Testis (tissue), 2 donors: ENCODE measurements at regions not wholly inside any gene's neighbourhood (a gene's known extent, or its start where the extent isn't known, plus 50 kb on each side); places are given as distances from the start of the nearest gene placed in this dataset.

ENCODE experiments used
- DNase-seq: peaks from one replicate; pipeline ENCODE4 v3.0.0-alpha.2; 2019
- H3K27ac ChIP-seq, 2 donors: fragments of 200-600 bp; sonication (generic); one replicate each; pipeline ENCODE4 v1.5.1; 2019
- H3K27me3 ChIP-seq: fragments of 200-600 bp; sonication (generic); one replicate; pipeline ENCODE4 v1.5.1; 2019
- H3K36me3 ChIP-seq: fragments of 200-600 bp; sonication (generic); one replicate; pipeline ENCODE4 v1.5.1; 2017; ENCODE audit warnings: low read depth; ENCODE audit errors: missing control alignments
- H3K4me1 ChIP-seq: fragments of 200-600 bp; sonication (generic); one replicate; pipeline ENCODE4 v1.5.1; 2019
- H3K4me3 ChIP-seq, 2 donors: fragments of 200-600 bp; sonication (generic); one replicate each; pipeline ENCODE4 v1.5.1; 2017 to 2019
- H3K9me3 ChIP-seq: fragments of 200-600 bp; sonication (generic); one replicate; pipeline ENCODE4 v1.5.1; 2017
- POLR2A ChIP-seq: fragments of 450-650 bp; IDR thresholded peaks from one replicate; pipeline ENCODE4 v1.6.1; 2017; ENCODE audit warnings: antibody characterized with exemption, mild to moderate bottlenecking, moderate library complexity
- WGBS, 2 donors: methylation state at CpG; one replicate each; pipeline ENCODE4 v1.1.5; 2018; 5-methylcytosine and 5-hydroxymethylcytosine counted together
- intact Hi-C: fragments of 100-400 bp; cut with DNase I; formaldehyde crosslinking; loops from one replicate; pipeline ENCODE4 v1.15.1; 2023; ENCODE audit warnings: low total_unique reads
- TF ChIP-seq, protein P1 (sequence below), 3 experiments: fragments of 450-650 bp in 2 of 3; fragments of 200-600 bp in 1 of 3; sonication (generic) in 1 of 3; IDR thresholded peaks; one replicate each; pipeline ENCODE4 v1.5.1; 2016 to 2019; ENCODE audit warnings: antibody characterized with exemption in 3 of 3, mild to moderate bottlenecking in 2 of 3, moderate library complexity in 1 of 3

DNA sequence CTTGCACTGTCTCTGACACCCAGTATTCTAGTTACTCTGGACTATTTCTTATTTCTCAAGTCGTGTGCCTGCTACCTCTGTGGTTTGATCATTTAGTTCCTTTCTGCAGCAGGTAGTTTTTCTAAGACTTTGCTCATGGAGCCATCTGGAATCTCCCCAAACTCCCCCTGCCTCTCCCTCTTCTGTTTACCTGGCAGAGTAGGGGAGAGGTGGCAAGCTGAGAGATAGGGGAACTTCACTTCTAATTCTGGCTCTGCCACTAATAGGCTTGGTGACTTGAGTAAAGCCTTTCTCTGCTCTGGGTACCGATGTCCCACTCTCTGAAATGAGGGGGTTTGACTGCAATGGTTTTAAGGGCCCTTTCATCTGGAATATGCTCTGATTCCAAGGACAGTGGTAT is 141.3 kb downstream of the CPEB2 start:
- TF ChIP-seq, protein P1, sequence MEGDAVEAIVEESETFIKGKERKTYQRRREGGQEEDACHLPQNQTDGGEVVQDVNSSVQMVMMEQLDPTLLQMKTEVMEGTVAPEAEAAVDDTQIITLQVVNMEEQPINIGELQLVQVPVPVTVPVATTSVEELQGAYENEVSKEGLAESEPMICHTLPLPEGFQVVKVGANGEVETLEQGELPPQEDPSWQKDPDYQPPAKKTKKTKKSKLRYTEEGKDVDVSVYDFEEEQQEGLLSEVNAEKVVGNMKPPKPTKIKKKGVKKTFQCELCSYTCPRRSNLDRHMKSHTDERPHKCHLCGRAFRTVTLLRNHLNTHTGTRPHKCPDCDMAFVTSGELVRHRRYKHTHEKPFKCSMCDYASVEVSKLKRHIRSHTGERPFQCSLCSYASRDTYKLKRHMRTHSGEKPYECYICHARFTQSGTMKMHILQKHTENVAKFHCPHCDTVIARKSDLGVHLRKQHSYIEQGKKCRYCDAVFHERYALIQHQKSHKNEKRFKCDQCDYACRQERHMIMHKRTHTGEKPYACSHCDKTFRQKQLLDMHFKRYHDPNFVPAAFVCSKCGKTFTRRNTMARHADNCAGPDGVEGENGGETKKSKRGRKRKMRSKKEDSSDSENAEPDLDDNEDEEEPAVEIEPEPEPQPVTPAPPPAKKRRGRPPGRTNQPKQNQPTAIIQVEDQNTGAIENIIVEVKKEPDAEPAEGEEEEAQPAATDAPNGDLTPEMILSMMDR (IDR thresholded peaks at IDR 0.05) = no peak
- no peak for TF ChIP-seq POLR2A
- Histone ChIP-seq H3K27ac (no peak overlapping the region), H3K9me3 (no peaks in the 10 kb centered on the region), H3K36me3 (no peaks in the 10 kb centered on the region), H3K4me1 (peaks cover 9% of the 10 kb centered on the region), H3K4me3 (no peak overlapping the region), H3K27me3 (no peaks in the 10 kb centered on the region)
- 82 to 88% methylated on average over 2 of the region's 2 CpGs for WGBS, 2 donors
- intact Hi-C loops = no loop called here
- DNase-seq = no peak

DNA sequence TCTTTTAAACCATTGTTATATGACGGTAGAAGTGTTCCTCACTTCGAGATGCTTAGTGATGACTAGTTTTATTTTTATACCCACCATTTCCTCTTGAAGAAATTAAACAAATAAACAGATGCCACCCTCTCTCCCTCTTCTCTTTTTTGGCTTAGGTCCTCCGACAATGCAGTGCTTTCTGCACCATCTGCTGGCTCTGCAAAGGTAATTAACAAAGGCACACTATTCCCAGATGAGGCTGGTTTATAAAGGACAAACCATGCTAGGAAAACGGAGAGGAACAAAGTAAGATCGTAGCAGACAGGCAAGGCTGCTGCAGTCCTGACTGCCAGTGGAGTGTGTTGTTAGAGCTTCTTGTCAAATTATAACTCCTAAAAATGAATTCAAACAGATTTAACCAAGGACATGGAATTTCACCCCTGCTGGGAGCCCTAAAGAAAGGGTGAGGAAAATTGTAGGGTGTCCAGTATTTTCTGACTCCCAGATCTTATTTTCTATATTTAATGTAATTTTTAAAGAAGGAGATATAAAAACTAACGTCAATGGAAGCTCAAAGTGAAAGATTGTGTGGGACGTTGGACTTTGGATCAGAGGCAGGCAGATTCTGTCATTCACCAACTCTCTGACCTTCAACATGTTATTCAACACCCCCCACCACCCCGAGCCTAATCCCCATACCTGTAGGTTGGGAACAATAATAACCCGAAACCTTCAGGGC is 142.1 kb downstream of the CPEB2 start:
- TF ChIP-seq, protein P1 (IDR thresholded peaks at IDR 0.05) = no peak
- no peak for TF ChIP-seq POLR2A
- WGBS, 2 donors = 68 to 69% methylated on average over 9 of the region's 9 CpGs
- intact Hi-C loops = no loop called here

DNA sequence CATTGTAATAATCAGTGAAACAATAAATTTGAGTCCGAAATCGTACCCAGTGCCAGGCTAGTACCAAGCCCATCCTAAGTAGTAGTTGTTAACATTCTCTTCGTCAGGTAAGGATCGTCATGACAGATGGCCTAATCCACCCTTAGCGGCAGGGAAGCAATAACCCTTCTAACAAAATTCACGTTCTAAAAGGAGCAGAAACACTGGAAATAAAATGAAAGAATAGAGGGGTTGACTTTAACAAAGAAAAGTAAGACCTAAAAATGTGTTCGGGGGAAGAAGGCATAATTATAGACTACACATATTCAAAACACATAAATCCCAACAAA is 142.7 kb downstream of the CPEB2 start:
- no peak for DNase-seq
- H3K4me1 ChIP-seq = peaks cover 22% of the 10 kb centered on the region
- WGBS, 2 donors = 91 to 94% methylated on average over 7 of the region's 7 CpGs
- no peaks in the 10 kb centered on the region for H3K27me3 ChIP-seq
- no peak overlapping the region for H3K4me3 ChIP-seq
- no peaks in the 10 kb centered on the region for H3K36me3 ChIP-seq
- no peak overlapping the region for H3K27ac ChIP-seq
- TF ChIP-seq POLR2A = no peak
- TF ChIP-seq, protein P1 (IDR thresholded peaks at IDR 0.05) = no peak
- intact Hi-C loops = no loop called here
- H3K9me3 ChIP-seq = no peaks in the 10 kb centered on the region

More for the DNA sequence above, 142.1 kb downstream of the CPEB2 start:
- H3K9me3 ChIP-seq = no peaks in the 10 kb centered on the region
- no peak overlapping the region for H3K4me3 ChIP-seq
- H3K27me3 ChIP-seq = no peaks in the 10 kb centered on the region
- H3K27ac ChIP-seq = no peak overlapping the region
- peaks cover 17% of the 10 kb centered on the region for H3K4me1 ChIP-seq
- H3K36me3 ChIP-seq = no peaks in the 10 kb centered on the region
- no peak for DNase-seq

DNA sequence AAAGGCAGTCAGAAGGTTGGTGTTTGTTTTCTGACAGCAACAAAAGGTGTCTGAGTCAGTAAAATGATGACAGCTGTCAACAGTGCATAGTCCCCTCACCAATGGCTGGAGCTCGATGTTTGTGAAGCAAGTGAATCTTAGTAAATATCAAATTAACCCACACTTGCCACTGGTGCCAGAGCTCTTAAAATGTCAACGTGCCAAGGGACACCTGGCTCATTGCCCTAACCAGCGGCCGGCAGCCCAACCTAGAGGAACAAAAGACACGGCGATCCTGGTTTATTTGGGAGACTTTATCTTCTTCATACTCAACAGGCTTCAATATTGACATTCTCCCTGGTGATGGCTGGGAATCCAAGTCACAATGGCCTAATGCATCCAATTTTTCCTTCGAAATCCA is 143.4 kb downstream of the CPEB2 start:
- Histone ChIP-seq H3K4me1 (peaks cover 27% of the 10 kb centered on the region), H3K9me3 (no peaks in the 10 kb centered on the region), H3K36me3 (no peaks in the 10 kb centered on the region), H3K27ac (no peak overlapping the region), H3K4me3 (no peak overlapping the region), H3K27me3 (no peaks in the 10 kb centered on the region)
- intact Hi-C loops = no loop called here
- 85 to 95% methylated on average over 3 to 7 of the region's 7 CpGs for WGBS, 2 donors
- TF ChIP-seq, protein P1 (IDR thresholded peaks at IDR 0.05) = no peak
- TF ChIP-seq POLR2A = no peak
- no peak for DNase-seq

DNA sequence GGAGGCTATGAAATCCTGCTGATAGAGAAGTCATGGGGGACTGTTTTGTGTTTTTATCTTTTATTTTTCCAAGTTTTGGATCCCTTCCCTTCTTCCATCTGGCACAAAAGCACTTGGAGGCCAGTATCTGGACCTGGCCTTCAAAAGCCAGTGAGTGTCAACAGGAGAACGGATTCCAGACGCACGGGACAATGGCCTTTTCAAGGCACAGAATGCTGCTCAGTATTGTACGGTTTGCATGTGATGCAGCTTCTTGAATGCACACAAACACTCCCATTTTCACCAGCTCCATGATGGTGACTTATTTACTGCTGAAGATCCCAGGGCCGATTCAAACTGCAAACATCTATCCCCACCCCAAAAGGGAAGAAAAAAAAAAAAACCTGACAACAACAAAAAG is 145.4 kb downstream of the CPEB2 start:
- Histone ChIP-seq H3K4me3 (no peak overlapping the region), H3K9me3 (no peaks in the 10 kb centered on the region), H3K27ac (no peak overlapping the region), H3K27me3 (no peaks in the 10 kb centered on the region), H3K4me1 (peaks cover 27% of the 10 kb centered on the region), H3K36me3 (no peaks in the 10 kb centered on the region)
- 31 to 46% methylated on average over 5 of the region's 5 CpGs for WGBS, 2 donors
- intact Hi-C loops = no loop called here
- peak; percentile 20 for DNase-seq
- no peak for TF ChIP-seq POLR2A
- TF ChIP-seq, protein P1 (IDR thresholded peaks at IDR 0.05) = no peak
